ENCODE measurements at regions not wholly inside any gene's neighbourhood (a gene's known extent, or its start where the extent isn't known, plus 50 kb on each side); places are given as distances from the start of the nearest gene placed in this dataset.

DNA sequence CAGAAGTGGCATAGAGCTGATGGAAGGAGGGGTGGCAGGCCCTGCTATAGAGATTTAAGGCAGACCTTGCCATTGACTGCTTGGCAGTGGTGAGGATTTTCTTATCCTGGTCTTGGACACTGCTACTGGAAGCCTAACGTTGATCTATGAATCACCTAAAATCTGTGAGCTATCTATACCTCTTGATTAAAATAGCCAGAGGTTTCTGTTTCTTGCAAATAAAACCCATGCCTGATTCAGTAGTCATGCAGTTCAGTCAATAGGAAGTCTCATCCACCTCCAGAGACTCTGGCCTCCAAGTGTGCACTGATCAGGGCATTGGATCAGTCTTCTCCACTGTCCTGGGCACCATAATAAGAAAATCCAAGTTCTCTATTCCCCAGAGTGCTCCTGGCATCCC is 286.5 kb downstream of the PTEN start:
- TF ChIP-seq EZH2 (IDR thresholded peaks at IDR 0.05; ENCODE audit: borderline replicate concordance, low read depth, low read length, poor library complexity, severe bottlenecking): no peak
- TF ChIP-seq, protein P1, sequence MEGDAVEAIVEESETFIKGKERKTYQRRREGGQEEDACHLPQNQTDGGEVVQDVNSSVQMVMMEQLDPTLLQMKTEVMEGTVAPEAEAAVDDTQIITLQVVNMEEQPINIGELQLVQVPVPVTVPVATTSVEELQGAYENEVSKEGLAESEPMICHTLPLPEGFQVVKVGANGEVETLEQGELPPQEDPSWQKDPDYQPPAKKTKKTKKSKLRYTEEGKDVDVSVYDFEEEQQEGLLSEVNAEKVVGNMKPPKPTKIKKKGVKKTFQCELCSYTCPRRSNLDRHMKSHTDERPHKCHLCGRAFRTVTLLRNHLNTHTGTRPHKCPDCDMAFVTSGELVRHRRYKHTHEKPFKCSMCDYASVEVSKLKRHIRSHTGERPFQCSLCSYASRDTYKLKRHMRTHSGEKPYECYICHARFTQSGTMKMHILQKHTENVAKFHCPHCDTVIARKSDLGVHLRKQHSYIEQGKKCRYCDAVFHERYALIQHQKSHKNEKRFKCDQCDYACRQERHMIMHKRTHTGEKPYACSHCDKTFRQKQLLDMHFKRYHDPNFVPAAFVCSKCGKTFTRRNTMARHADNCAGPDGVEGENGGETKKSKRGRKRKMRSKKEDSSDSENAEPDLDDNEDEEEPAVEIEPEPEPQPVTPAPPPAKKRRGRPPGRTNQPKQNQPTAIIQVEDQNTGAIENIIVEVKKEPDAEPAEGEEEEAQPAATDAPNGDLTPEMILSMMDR (conservative IDR thresholded peaks at IDR 0.05; ENCODE audit: low read depth, low read length): no peak

Data from A673 (cell line).